ENCODE measurements at regions not wholly inside any gene's neighbourhood (a gene's known extent, or its start where the extent isn't known, plus 50 kb on each side); places are given as distances from the start of the nearest gene placed in this dataset.

- Histone ChIP-seq H3K27me3 (replicated peaks; ENCODE audit: insufficient read depth) (no peaks in the 10 kb centered on the region), H3K4me3 (no peak overlapping the region), H3K36me3 (no peaks in the 10 kb centered on the region), H3K27ac (no peak overlapping the region), H3K9me3 (no peaks in the 10 kb centered on the region), H3K4me1 (ENCODE audit: control insufficient read depth in 1 of 2, low read depth in 2 of 2) (no peaks in the 10 kb centered on the region)
- TF ChIP-seq, protein P1, sequence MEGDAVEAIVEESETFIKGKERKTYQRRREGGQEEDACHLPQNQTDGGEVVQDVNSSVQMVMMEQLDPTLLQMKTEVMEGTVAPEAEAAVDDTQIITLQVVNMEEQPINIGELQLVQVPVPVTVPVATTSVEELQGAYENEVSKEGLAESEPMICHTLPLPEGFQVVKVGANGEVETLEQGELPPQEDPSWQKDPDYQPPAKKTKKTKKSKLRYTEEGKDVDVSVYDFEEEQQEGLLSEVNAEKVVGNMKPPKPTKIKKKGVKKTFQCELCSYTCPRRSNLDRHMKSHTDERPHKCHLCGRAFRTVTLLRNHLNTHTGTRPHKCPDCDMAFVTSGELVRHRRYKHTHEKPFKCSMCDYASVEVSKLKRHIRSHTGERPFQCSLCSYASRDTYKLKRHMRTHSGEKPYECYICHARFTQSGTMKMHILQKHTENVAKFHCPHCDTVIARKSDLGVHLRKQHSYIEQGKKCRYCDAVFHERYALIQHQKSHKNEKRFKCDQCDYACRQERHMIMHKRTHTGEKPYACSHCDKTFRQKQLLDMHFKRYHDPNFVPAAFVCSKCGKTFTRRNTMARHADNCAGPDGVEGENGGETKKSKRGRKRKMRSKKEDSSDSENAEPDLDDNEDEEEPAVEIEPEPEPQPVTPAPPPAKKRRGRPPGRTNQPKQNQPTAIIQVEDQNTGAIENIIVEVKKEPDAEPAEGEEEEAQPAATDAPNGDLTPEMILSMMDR (IDR thresholded peaks at IDR 0.05), result no peak
- no peak for ATAC-seq (ENCODE audit: insufficient number of reproducible peaks, low FRiP score, low read depth)
- no peak for DNase-seq (ENCODE audit: low spot score)
These were observed 336.7 kb upstream of the PLET1 start for GRCh38 chr11:112597286-112597790.

GRCh38 chr11:112599265-112599664, 338.6 kb upstream of the PLET1 start:
- ATAC-seq (ENCODE audit: insufficient number of reproducible peaks, low FRiP score, low read depth), result no peak
- H3K4me3 ChIP-seq, result no peak overlapping the region
- H3K27ac ChIP-seq, result no peak overlapping the region
- DNase-seq (ENCODE audit: low spot score), result no peak
- H3K36me3 ChIP-seq, result no peaks in the 10 kb centered on the region
- H3K27me3 ChIP-seq (replicated peaks; ENCODE audit: insufficient read depth), result no peaks in the 10 kb centered on the region
- H3K9me3 ChIP-seq, result no peaks in the 10 kb centered on the region
- H3K4me1 ChIP-seq (ENCODE audit: control insufficient read depth in 1 of 2, low read depth in 2 of 2), result no peaks in the 10 kb centered on the region
- TF ChIP-seq, protein P1 (IDR thresholded peaks at IDR 0.05), result no peak

GRCh38 chr11:112599856-112600533, 339.3 kb upstream of the PLET1 start:
- no peaks in the 10 kb centered on the region for H3K4me1 ChIP-seq (ENCODE audit: control insufficient read depth in 1 of 2, low read depth in 2 of 2)
- H3K27ac ChIP-seq, result no peak overlapping the region
- H3K4me3 ChIP-seq, result no peak overlapping the region
- no peaks in the 10 kb centered on the region for H3K27me3 ChIP-seq (replicated peaks; ENCODE audit: insufficient read depth)
- H3K9me3 ChIP-seq, result no peaks in the 10 kb centered on the region
- TF ChIP-seq, protein P1 (IDR thresholded peaks at IDR 0.05), result no peak
- H3K36me3 ChIP-seq, result no peaks in the 10 kb centered on the region
- DNase-seq (ENCODE audit: low spot score) (no peak), ATAC-seq (ENCODE audit: insufficient number of reproducible peaks, low FRiP score, low read depth) (no peak)

- H3K4me3 ChIP-seq, result no peak overlapping the region
- H3K9me3 ChIP-seq, result no peaks in the 10 kb centered on the region
- H3K27me3 ChIP-seq (replicated peaks; ENCODE audit: insufficient read depth), result no peaks in the 10 kb centered on the region
- DNase-seq (ENCODE audit: low spot score) (no peak), ATAC-seq (ENCODE audit: insufficient number of reproducible peaks, low FRiP score, low read depth) (no peak)
- TF ChIP-seq, protein P1 (IDR thresholded peaks at IDR 0.05), result no peak
- no peaks in the 10 kb centered on the region for H3K36me3 ChIP-seq
- H3K4me1 ChIP-seq (ENCODE audit: control insufficient read depth in 1 of 2, low read depth in 2 of 2), result no peaks in the 10 kb centered on the region
- no peak overlapping the region for H3K27ac ChIP-seq
These were observed 344.5 kb upstream of the PLET1 start for GRCh38 chr11:112605093-112605666.

DNA sequence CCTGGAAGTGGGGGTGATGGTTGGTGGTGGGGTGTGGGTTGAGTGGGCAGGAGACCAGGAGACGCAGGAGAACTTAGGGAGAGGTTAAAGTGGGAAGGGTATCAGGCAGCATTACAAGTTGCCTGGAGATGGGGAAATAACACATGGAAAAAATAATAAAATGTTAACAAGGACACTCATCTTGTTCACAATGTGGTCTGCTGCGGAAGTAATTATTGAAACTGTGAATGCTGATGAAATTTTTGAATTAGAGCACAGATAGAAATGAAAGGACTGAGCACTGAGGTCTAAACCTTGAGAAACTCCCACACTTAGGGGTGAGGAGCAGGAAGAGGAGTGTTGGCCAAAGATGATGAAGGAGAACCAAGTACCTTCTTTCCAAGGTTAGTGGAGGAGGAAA, 346.0 kb upstream of the PLET1 start:
- Histone ChIP-seq H3K36me3 (no peaks in the 10 kb centered on the region), H3K9me3 (no peaks in the 10 kb centered on the region), H3K27me3 (replicated peaks; ENCODE audit: insufficient read depth) (no peaks in the 10 kb centered on the region), H3K4me1 (ENCODE audit: control insufficient read depth in 1 of 2, low read depth in 2 of 2) (peaks cover 9 to 15% of the 10 kb centered on the region in 2 donors), H3K4me3 (no peak overlapping the region), H3K27ac (no peak overlapping the region)
- DNase-seq (ENCODE audit: low spot score) (no peak), ATAC-seq (ENCODE audit: insufficient number of reproducible peaks, low FRiP score, low read depth) (no peak)
- TF ChIP-seq, protein P1 (IDR thresholded peaks at IDR 0.05), result no peak
